OCI-LY3 (cell line): ENCODE measurements at regions not wholly inside any gene's neighbourhood (a gene's known extent, or its start where the extent isn't known, plus 50 kb on each side); places are given as distances from the start of the nearest gene placed in this dataset.
"Not testable (repeated sequence)": the region's sequence is repeated elsewhere in the genome, so short reads cannot be mapped to it uniquely, and the experiment has no call there.

Experiments used
- H2AFZ ChIP-seq: fragments of 200-600, 300-600 bp; shearing (Covaris generic); 2 replicates; pipeline ENCODE4 v1.6.0; 2014; ENCODE audit warnings: antibody characterized with exemption, low read depth, low read length
- H3K27ac ChIP-seq: fragments of 200-600, 300-600 bp; sonication (generic); 2 replicates; pipeline ENCODE4 v1.5.1; 2014; ENCODE audit warnings: mild to moderate bottlenecking, low read length, moderate library complexity, mixed read lengths
- H3K27me3 ChIP-seq: fragments of 200-600, 300-600 bp; sonication (generic); 2 replicates; pipeline ENCODE4 v1.6.1; 2014; ENCODE audit warnings: low read depth, low read length, mixed read lengths
- H3K36me3 ChIP-seq: fragments of 200-600, 300-600 bp; sonication (generic); replicated peaks from 2 replicates; pipeline ENCODE3; 2014; ENCODE audit warnings: low read depth, low read length, mixed read lengths
- H3K4me1 ChIP-seq: fragments of 300-600, 200-600 bp; sonication (generic); 2 replicates; pipeline ENCODE4 v1.6.1; 2014; ENCODE audit warnings: low read length, mixed read lengths
- H3K4me2 ChIP-seq: fragments of 200-600, 300-600 bp; sonication (generic); 2 replicates; pipeline ENCODE4 v1.6.1; 2014; ENCODE audit warnings: low read length, mixed read lengths
- H3K4me3 ChIP-seq: fragments of 300-600, 200-600 bp; sonication (generic); 2 replicates; pipeline ENCODE4 v1.5.1; 2014; ENCODE audit warnings: antibody characterized with exemption, mild to moderate bottlenecking, low read length, moderate library complexity
- H3K79me2 ChIP-seq: fragments of 300-600, 200-600 bp; shearing (Covaris generic); 2 replicates; pipeline ENCODE4 v1.6.1; 2014; ENCODE audit warnings: mild to moderate bottlenecking, low read length, mixed read lengths
- H3K9ac ChIP-seq: fragments of 300-600, 200-600 bp; shearing (Covaris generic); 2 replicates; pipeline ENCODE4 v1.6.0; 2014; ENCODE audit warnings: mild to moderate bottlenecking, low read length, moderate library complexity
- H3K9me3 ChIP-seq: fragments of 200-600, 300-600 bp; shearing (Covaris generic); 2 replicates; pipeline ENCODE4 v1.6.1; 2014; ENCODE audit warnings: low read length, mixed read lengths; ENCODE audit not compliant: insufficient read depth
- H4K20me1 ChIP-seq: fragments of 200-600, 300-600 bp; sonication (generic); 2 replicates; pipeline ENCODE4 v1.6.1; 2016; ENCODE audit warnings: low read length, mixed read lengths; ENCODE audit not compliant: insufficient read depth
- CTCF ChIP-seq: fragments of 200-600, 300-600 bp; sonication (generic); IDR thresholded peaks from 2 replicates; pipeline ENCODE4 v1.5.1; 2014; ENCODE audit warnings: antibody characterized with exemption, low read length, low read depth
- EZH2phosphoT487 ChIP-seq: fragments of 200-600 bp; shearing (Covaris generic); IDR thresholded peaks from 2 replicates; pipeline ENCODE4 v1.6.1; 2018; ENCODE audit warnings: antibody characterized with exemption, mixed run types, low read depth

GRCh38 chr18:10147752-10148151 lies 233.9 kb downstream of the VAPA start:
- Histone ChIP-seq H3K79me2 (no peaks in the 10 kb centered on the region), H3K36me3 (no peaks in the 10 kb centered on the region), H3K27ac (no peak overlapping the region), H3K4me2 (no peak overlapping the region), H3K9ac (no peak overlapping the region), H3K4me3 (no peak overlapping the region), H3K27me3 (no peaks in the 10 kb centered on the region), H3K4me1 (no peaks in the 10 kb centered on the region), H3K9me3 (no peaks in the 10 kb centered on the region), H4K20me1 (no peaks in the 10 kb centered on the region), H2AFZ (no peak overlapping the region)
- no peak for TF ChIP-seq CTCF
- no peak for TF ChIP-seq EZH2phosphoT487

- H3K4me1 ChIP-seq: no peaks in the 10 kb centered on the region
- H3K9ac ChIP-seq: no peak overlapping the region
- H3K4me3 ChIP-seq: no peak overlapping the region
- H3K27me3 ChIP-seq: no peaks in the 10 kb centered on the region
- no peaks in the 10 kb centered on the region for H3K36me3 ChIP-seq
- H3K9me3 ChIP-seq: no peaks in the 10 kb centered on the region
- TF ChIP-seq EZH2phosphoT487 (no peak), CTCF (no peak)
- no peak overlapping the region for H2AFZ ChIP-seq
- H3K27ac ChIP-seq: no peak overlapping the region
- no peak overlapping the region for H3K4me2 ChIP-seq
- H3K79me2 ChIP-seq: no peaks in the 10 kb centered on the region
- no peaks in the 10 kb centered on the region for H4K20me1 ChIP-seq
Measured at GRCh38 chr18:10148189-10148929, 234.5 kb downstream of the VAPA start.

GRCh38 chr18:10149768-10150556 lies 236.1 kb downstream of the VAPA start:
- Histone ChIP-seq H3K36me3 (no peaks in the 10 kb centered on the region), H4K20me1 (no peaks in the 10 kb centered on the region), H3K9ac (no peak overlapping the region), H3K27me3 (no peaks in the 10 kb centered on the region), H3K9me3 (no peaks in the 10 kb centered on the region), H2AFZ (no peak overlapping the region), H3K27ac (no peak overlapping the region), H3K79me2 (no peaks in the 10 kb centered on the region), H3K4me1 (no peaks in the 10 kb centered on the region), H3K4me3 (no peak overlapping the region), H3K4me2 (no peak overlapping the region)
- no peak for TF ChIP-seq EZH2phosphoT487
- no peak for TF ChIP-seq CTCF

GRCh38 chr18:10150576-10150975 lies 236.8 kb downstream of the VAPA start:
- H4K20me1 ChIP-seq, H3K27ac ChIP-seq, H3K79me2 ChIP-seq, H3K9ac ChIP-seq, H3K9me3 ChIP-seq, H3K4me2 ChIP-seq, H3K4me1 ChIP-seq, H3K4me3 ChIP-seq, H2AFZ ChIP-seq, H3K36me3 ChIP-seq, H3K27me3 ChIP-seq: not testable (repeated sequence)
